Mammary epithelial cell (primary cell): ENCODE measurements at regions not wholly inside any gene's neighbourhood (a gene's known extent, or its start where the extent isn't known, plus 50 kb on each side); places are given as distances from the start of the nearest gene placed in this dataset.

Source experiments
- EZH2 ChIP-seq: IDR thresholded peaks from 2 replicates; pipeline ENCODE4 v1.6.1; 2012; ENCODE audit warnings: low read length, inconsistent platforms, borderline replicate concordance
- TF ChIP-seq, protein P1 (sequence below), 2 donors: IDR thresholded peaks in 1 of 2; conservative IDR thresholded peaks in 1 of 2; 2 replicates each; pipeline ENCODE4 v1.5.1; 2011 to 2012; ENCODE audit warnings: inconsistent platforms in 2 of 2, low read length in 2 of 2, mild to moderate bottlenecking in 2 of 2, control low read depth in 1 of 2, low read depth in 1 of 2; ENCODE audit not compliant: insufficient read depth in 1 of 2; ENCODE audit errors: extremely low read depth in 1 of 2

GRCh38 chr4:23481566-23481965 is 408.3 kb downstream of the PPARGC1A start:
- TF ChIP-seq, protein P1, sequence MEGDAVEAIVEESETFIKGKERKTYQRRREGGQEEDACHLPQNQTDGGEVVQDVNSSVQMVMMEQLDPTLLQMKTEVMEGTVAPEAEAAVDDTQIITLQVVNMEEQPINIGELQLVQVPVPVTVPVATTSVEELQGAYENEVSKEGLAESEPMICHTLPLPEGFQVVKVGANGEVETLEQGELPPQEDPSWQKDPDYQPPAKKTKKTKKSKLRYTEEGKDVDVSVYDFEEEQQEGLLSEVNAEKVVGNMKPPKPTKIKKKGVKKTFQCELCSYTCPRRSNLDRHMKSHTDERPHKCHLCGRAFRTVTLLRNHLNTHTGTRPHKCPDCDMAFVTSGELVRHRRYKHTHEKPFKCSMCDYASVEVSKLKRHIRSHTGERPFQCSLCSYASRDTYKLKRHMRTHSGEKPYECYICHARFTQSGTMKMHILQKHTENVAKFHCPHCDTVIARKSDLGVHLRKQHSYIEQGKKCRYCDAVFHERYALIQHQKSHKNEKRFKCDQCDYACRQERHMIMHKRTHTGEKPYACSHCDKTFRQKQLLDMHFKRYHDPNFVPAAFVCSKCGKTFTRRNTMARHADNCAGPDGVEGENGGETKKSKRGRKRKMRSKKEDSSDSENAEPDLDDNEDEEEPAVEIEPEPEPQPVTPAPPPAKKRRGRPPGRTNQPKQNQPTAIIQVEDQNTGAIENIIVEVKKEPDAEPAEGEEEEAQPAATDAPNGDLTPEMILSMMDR (conservative IDR thresholded peaks at IDR 0.05 in 1 of 2, IDR thresholded peaks at IDR 0.05 in 1 of 2; ENCODE audit: extremely low read depth in 1 of 2, insufficient read depth in 1 of 2, low read depth in 1 of 2, low read length in 2 of 2), result no peak
- no peak for TF ChIP-seq EZH2
